A549 (cell line): ENCODE measurements at regions not wholly inside any gene's neighbourhood (a gene's known extent, or its start where the extent isn't known, plus 50 kb on each side); places are given as distances from the start of the nearest gene placed in this dataset.
"Not testable (repeated sequence)": the region's sequence is repeated elsewhere in the genome, so short reads cannot be mapped to it uniquely, and the experiment has no call there.

Experiments
- ATAC-seq, 2 experiments: fragments of 200-7000 bp in 1 of 2; fragments of >200 bp in 1 of 2; cut with Nextera tagmentation in 1 of 2; cut with Tn5 transposase in 1 of 2; 3 replicates each; pipeline versions ENCODE4 v1.8.0 to v1.9.1; 2018 to 2020; ENCODE audit warnings: mild to moderate bottlenecking in 1 of 2, moderate library complexity in 1 of 2
- CTCF ChIA-PET: fragments of 300-600 bp; sonication (Branson Sonifier 250); formaldehyde crosslinking; extraction: SDS; loops from one replicate; lab custom pipeline; 2021; ENCODE audit warnings: antibody characterized with exemption, inconsistent platforms; lab: Yijun Ruan, JAX
- POLR2A ChIA-PET: fragments of 350-600 bp; formaldehyde crosslinking; extraction: SDS; loops from one replicate; lab custom pipeline; 2021; ENCODE audit warnings: antibody characterized with exemption, inconsistent platforms; lab: Yijun Ruan, JAX
- DNase-seq, 2 experiments: peaks; one replicate each; pipeline versions ENCODE4 v3.0.0 to v3.0.0-alpha.2; 2011 to 2016; ENCODE audit warnings: low read depth in 1 of 2, low spot score in 1 of 2
- FAIRE-seq: peaks from 2 replicates; lab custom pipeline; 2011; peaks lifted over from hg19 to GRCh38; lab: Jason Lieb, UNC
- H3K27ac ChIP-seq, 2 experiments: fragments of >200 bp; sonication (Bioruptor Twin); formaldehyde crosslinking; 3 replicates each; pipeline ENCODE4 v1.5.1; 2016 to 2017
- H3K4me1 ChIP-seq: fragments of >200 bp; sonication (Bioruptor Twin); formaldehyde crosslinking; 3 replicates; pipeline ENCODE4 v1.6.1; 2016
- H3K4me2 ChIP-seq: fragments of >200 bp; sonication (Bioruptor Twin); formaldehyde crosslinking; 3 replicates; pipeline ENCODE4 v1.6.1; 2016
- H3K4me3 ChIP-seq: fragments of >200 bp; sonication (Bioruptor Twin); formaldehyde crosslinking; 3 replicates; pipeline ENCODE4 v1.5.1; 2016
- H3K9me3 ChIP-seq: fragments of >200 bp; sonication (Bioruptor Twin); formaldehyde crosslinking; 3 replicates; pipeline ENCODE4 v1.6.1; 2016
- BHLHE40 ChIP-seq: IDR thresholded peaks from 2 replicates; pipeline ENCODE4 v1.6.1; 2012; ENCODE audit warnings: low read depth, low read length, inconsistent platforms
- CBX2 ChIP-seq: fragments of 200-600 bp; sonication (generic); IDR thresholded peaks from 2 replicates; pipeline ENCODE4 v1.6.1; 2016; ENCODE audit warnings: low read depth, mild to moderate bottlenecking, borderline replicate concordance
- CBX8 ChIP-seq: fragments of 200-600 bp; sonication (generic); IDR thresholded peaks from 2 replicates; pipeline ENCODE4 v1.6.1; 2016
- CHD2 ChIP-seq: fragments of 150-350 bp; IDR thresholded peaks from 2 replicates; pipeline ENCODE4 v1.6.1; 2014; ENCODE audit warnings: low read length; ENCODE audit not compliant: partially characterized antibody
- FOSB ChIP-seq: fragments of 250-450 bp; sonication (Bioruptor Pico); IDR thresholded peaks from 2 replicates; pipeline ENCODE4 v1.5.0; 2020; ENCODE audit warnings: mild to moderate bottlenecking, moderate library complexity
- GATA3 ChIP-seq: IDR thresholded peaks from 2 replicates; pipeline ENCODE4 v1.6.1; 2012; ENCODE audit warnings: borderline replicate concordance
- HDAC2 ChIP-seq: fragments of 200-600 bp; sonication (generic); IDR thresholded peaks from 2 replicates; pipeline ENCODE4 v1.6.1; 2016
- HOXA7 ChIP-seq: fragments of 250-450 bp; sonication (Bioruptor Pico); IDR thresholded peaks from 2 replicates; pipeline ENCODE4 v1.5.0; 2020; ENCODE audit warnings: mild to moderate bottlenecking, moderate library complexity
- HOXB13 ChIP-seq: fragments of 250-450 bp; sonication (Bioruptor Pico); IDR thresholded peaks from 2 replicates; pipeline ENCODE4 v1.5.0; 2020; ENCODE audit warnings: low read depth, mild to moderate bottlenecking, moderate library complexity
- HOXB5 ChIP-seq: fragments of 250-450 bp; sonication (Bioruptor Pico); IDR thresholded peaks from 2 replicates; pipeline ENCODE4 v1.5.0; 2020; ENCODE audit warnings: mild to moderate bottlenecking, moderate library complexity
- JUNB ChIP-seq: fragments of >200 bp; sonication (Bioruptor Twin); formaldehyde crosslinking; IDR thresholded peaks from 2 replicates; pipeline ENCODE4 v1.6.1; 2016
- KDM5A ChIP-seq: fragments of 200-600 bp; sonication (generic); IDR thresholded peaks from 2 replicates; pipeline ENCODE4 v1.6.1; 2016; ENCODE audit warnings: antibody characterized with exemption, mild to moderate bottlenecking
- MAFK ChIP-seq: fragments of 450-650 bp; IDR thresholded peaks from 2 replicates; pipeline ENCODE4 v1.6.1; 2014; ENCODE audit not compliant: partially characterized antibody
- NFE2L2 ChIP-seq: fragments of 150-350 bp; conservative IDR thresholded peaks from 2 replicates; pipeline ENCODE4 v1.6.1; 2014; ENCODE audit warnings: low read length
- PHF8 ChIP-seq: fragments of 200-600 bp; sonication (generic); IDR thresholded peaks from 2 replicates; pipeline ENCODE4 v1.6.1; 2016; ENCODE audit warnings: low read depth, mild to moderate bottlenecking, antibody characterized with exemption, moderate library complexity, borderline replicate concordance
- RCOR1 ChIP-seq: fragments of 150-350 bp; IDR thresholded peaks from 2 replicates; pipeline ENCODE4 v1.6.1; 2014; ENCODE audit warnings: antibody characterized with exemption, low read length, low read depth
- RFX5 ChIP-seq: fragments of 450-650 bp; IDR thresholded peaks from 2 replicates; pipeline ENCODE4 v1.7.1; 2014; ENCODE audit warnings: antibody characterized with exemption, mild to moderate bottlenecking, moderate library complexity
- RNF2 ChIP-seq: fragments of 200-600 bp; sonication (generic); IDR thresholded peaks from 2 replicates; pipeline ENCODE4 v1.6.1; 2016; ENCODE audit warnings: low read depth, mild to moderate bottlenecking, antibody characterized with exemption, moderate library complexity, borderline replicate concordance
- SREBF2 ChIP-seq: fragments of 450-650 bp; IDR thresholded peaks from 2 replicates; pipeline ENCODE4 v1.6.1; 2014; ENCODE audit warnings: mild to moderate bottlenecking, moderate library complexity
- TFCP2L1 ChIP-seq: fragments of 250-450 bp; sonication (Bioruptor Pico); IDR thresholded peaks from 2 replicates; pipeline ENCODE4 v1.5.0; 2021; ENCODE audit warnings: mild to moderate bottlenecking
- ZNF302 ChIP-seq: fragments of 250-450 bp; sonication (Bioruptor Pico); IDR thresholded peaks from 2 replicates; pipeline ENCODE4 v1.9.0; 2021; ENCODE audit warnings: inconsistent platforms, mild to moderate bottlenecking, moderate library complexity
- ZSCAN20 ChIP-seq: fragments of 250-450 bp; sonication (Bioruptor Pico); IDR thresholded peaks from 2 replicates; pipeline ENCODE4 v1.8.0; 2022; ENCODE audit warnings: mild to moderate bottlenecking, moderate library complexity
- WGBS: methylation state at CpG from one replicate; pipeline ENCODE4 v1.1.6; 2017; ENCODE audit errors: missing lambda C conversion rate; 5-methylcytosine and 5-hydroxymethylcytosine counted together
- TF ChIP-seq, protein P1 (sequence below): IDR thresholded peaks from 2 replicates; pipeline ENCODE4 v1.6.1; 2012
- TF ChIP-seq, protein P2 (sequence below): fragments of >200 bp; sonication (Bioruptor Twin); formaldehyde crosslinking; IDR thresholded peaks from 3 replicates; pipeline ENCODE4 v1.5.1; 2016
- TF ChIP-seq, protein P3 (sequence below): fragments of 200-600 bp; sonication (generic); IDR thresholded peaks from 2 replicates; pipeline ENCODE4 v1.6.1; 2016; ENCODE audit warnings: antibody characterized with exemption, mild to moderate bottlenecking, moderate library complexity

DNA sequence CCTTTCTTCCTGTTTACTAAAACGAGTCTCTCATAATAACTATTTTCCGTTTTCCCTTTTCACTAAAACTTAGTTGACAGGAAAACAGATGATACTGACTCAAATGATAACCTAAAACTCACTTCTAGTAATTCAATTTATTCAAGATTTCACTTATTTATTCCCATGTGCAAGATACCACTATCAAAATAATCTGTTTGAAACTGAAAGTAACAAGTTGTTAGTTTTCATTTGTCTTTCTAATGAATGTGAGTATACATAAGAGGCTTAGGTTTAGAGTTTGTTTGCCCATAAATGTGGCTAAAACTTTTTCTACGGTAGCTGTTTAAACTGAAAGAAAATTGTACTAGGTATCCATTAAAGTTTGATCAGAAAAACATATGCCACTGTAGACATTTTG is 314.9 kb upstream of the STEAP1 start:
- H3K9me3 ChIP-seq: no peaks in the 10 kb centered on the region
- H3K4me1 ChIP-seq: no peaks in the 10 kb centered on the region
- 4% methylated on average over 3 of the region's 3 CpGs for WGBS
- no peak for ATAC-seq
- no peak overlapping the region for H3K4me2 ChIP-seq
- H3K27ac ChIP-seq: no peak overlapping the region
- H3K4me3 ChIP-seq: no peak overlapping the region
- DNase-seq: no peak
- no peak for FAIRE-seq
- TF ChIP-seq CBX2: no peak
- POLR2A ChIA-PET: no interaction called here
- CTCF ChIA-PET: interaction anchor here (0.6 kb wide), 1 partner anchor 100 kb away, joined by 3 read pairs; no protein-coding TSS in a partner anchor

DNA sequence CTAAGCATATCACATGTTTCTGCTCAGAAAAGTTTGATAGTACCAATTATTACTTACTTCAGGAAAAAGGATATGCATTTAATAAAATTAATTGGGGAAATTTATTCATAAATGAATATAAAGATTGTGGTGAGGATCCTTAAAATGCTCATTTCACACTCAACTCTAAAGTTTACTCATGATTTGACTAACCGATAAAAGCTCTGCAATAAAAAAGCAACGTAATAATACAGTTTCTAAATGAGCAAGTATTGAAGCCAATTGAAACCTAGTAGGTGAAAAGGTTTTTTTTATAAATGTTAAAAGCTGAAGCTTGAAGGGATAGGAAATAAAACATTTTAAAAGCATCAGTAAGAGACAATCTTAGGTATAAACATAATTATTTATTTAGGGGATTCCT is 308.3 kb upstream of the STEAP1 start:
- ChIA-PET POLR2A (no interaction called here), CTCF (no interaction called here)
- FAIRE-seq: no peak
- no peak for DNase-seq
- TF ChIP-seq ZNF302 (CRISPR knock-in tag) (no peak), HDAC2 (no peak), TFCP2L1 (CRISPR knock-in tag) (no peak), PHF8 (no peak), HOXB13 (CRISPR knock-in tag) (no peak), RNF2 (no peak), CBX2 (no peak), BHLHE40 (no peak), CHD2 (no peak)
- TF ChIP-seq, protein P1, sequence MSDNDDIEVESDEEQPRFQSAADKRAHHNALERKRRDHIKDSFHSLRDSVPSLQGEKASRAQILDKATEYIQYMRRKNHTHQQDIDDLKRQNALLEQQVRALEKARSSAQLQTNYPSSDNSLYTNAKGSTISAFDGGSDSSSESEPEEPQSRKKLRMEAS: no peak
- TF ChIP-seq, protein P2, sequence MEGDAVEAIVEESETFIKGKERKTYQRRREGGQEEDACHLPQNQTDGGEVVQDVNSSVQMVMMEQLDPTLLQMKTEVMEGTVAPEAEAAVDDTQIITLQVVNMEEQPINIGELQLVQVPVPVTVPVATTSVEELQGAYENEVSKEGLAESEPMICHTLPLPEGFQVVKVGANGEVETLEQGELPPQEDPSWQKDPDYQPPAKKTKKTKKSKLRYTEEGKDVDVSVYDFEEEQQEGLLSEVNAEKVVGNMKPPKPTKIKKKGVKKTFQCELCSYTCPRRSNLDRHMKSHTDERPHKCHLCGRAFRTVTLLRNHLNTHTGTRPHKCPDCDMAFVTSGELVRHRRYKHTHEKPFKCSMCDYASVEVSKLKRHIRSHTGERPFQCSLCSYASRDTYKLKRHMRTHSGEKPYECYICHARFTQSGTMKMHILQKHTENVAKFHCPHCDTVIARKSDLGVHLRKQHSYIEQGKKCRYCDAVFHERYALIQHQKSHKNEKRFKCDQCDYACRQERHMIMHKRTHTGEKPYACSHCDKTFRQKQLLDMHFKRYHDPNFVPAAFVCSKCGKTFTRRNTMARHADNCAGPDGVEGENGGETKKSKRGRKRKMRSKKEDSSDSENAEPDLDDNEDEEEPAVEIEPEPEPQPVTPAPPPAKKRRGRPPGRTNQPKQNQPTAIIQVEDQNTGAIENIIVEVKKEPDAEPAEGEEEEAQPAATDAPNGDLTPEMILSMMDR: no peak
- ATAC-seq: no peak
- no peak overlapping the region for H3K4me3 ChIP-seq
- H3K4me1 ChIP-seq: no peaks in the 10 kb centered on the region
- H3K4me2 ChIP-seq: no peak overlapping the region
- 47% methylated on average over 2 of the region's 2 CpGs for WGBS
- no peak overlapping the region for H3K27ac ChIP-seq
- no peaks in the 10 kb centered on the region for H3K9me3 ChIP-seq

DNA sequence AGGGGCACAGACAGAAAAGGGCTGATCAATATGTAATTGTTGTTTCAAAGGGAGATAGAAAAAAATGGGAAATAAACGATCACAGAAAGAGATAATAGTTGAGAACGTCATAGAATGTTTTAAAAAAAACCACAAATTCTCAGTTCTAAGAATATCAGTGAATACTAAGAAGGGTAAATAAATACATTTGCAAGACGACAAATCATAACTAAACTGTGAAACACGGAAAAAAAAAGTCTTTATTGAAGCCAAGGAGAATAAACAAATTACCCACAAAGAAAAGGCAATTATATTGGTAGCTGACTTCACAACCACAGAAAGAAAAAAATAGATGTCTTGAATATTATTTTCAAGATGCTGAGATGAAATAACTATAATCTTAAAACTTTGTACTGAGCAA is 305.2 kb upstream of the STEAP1 start:
- no peak overlapping the region for H3K27ac ChIP-seq
- H3K4me3 ChIP-seq: no peak overlapping the region
- TF ChIP-seq HOXA7 (CRISPR knock-in tag) (no peak), JUNB (no peak), RNF2 (no peak), ZSCAN20 (CRISPR knock-in tag) (no peak), HOXB5 (CRISPR knock-in tag) (no peak), MAFK (no peak), NFE2L2 (no peak), RCOR1 (no peak), KDM5A (no peak), BHLHE40 (no peak), CBX8 (no peak), FOSB (CRISPR knock-in tag) (no peak), SREBF2 (no peak), GATA3 (no peak), RFX5 (no peak)
- TF ChIP-seq, protein P1: no peak
- TF ChIP-seq, protein P3, sequence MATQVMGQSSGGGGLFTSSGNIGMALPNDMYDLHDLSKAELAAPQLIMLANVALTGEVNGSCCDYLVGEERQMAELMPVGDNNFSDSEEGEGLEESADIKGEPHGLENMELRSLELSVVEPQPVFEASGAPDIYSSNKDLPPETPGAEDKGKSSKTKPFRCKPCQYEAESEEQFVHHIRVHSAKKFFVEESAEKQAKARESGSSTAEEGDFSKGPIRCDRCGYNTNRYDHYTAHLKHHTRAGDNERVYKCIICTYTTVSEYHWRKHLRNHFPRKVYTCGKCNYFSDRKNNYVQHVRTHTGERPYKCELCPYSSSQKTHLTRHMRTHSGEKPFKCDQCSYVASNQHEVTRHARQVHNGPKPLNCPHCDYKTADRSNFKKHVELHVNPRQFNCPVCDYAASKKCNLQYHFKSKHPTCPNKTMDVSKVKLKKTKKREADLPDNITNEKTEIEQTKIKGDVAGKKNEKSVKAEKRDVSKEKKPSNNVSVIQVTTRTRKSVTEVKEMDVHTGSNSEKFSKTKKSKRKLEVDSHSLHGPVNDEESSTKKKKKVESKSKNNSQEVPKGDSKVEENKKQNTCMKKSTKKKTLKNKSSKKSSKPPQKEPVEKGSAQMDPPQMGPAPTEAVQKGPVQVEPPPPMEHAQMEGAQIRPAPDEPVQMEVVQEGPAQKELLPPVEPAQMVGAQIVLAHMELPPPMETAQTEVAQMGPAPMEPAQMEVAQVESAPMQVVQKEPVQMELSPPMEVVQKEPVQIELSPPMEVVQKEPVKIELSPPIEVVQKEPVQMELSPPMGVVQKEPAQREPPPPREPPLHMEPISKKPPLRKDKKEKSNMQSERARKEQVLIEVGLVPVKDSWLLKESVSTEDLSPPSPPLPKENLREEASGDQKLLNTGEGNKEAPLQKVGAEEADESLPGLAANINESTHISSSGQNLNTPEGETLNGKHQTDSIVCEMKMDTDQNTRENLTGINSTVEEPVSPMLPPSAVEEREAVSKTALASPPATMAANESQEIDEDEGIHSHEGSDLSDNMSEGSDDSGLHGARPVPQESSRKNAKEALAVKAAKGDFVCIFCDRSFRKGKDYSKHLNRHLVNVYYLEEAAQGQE: no peak
- TF ChIP-seq, all 56 proteins: peak for 0
- WGBS: 1% methylated on average over 4 of the region's 4 CpGs
- FAIRE-seq: no peak
- H3K4me1 ChIP-seq: no peaks in the 10 kb centered on the region
- ATAC-seq: no peak
- ChIA-PET CTCF (no interaction called here), POLR2A (no interaction called here)
- no peak overlapping the region for H3K4me2 ChIP-seq
- H3K9me3 ChIP-seq: no peaks in the 10 kb centered on the region
- no peak for DNase-seq

DNA sequence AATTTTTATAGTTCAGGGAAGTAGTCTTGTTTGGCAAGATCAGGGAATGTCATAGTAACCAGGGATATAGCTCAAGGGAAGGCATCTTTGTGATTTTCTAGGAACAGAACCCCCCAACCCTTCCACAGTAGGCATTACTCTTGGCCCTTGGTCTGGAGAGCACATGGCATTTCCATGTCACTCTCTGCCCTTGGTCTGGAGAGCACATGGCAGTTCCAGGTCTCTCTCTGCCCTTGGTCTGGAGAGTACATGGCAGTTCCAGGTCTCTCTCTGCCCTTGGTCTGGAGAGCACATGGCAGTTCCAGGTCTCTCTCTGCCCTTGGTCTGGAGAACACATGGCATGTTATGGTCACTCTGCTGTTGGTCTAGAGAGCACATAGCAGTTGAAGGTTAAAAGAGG is 297.2 kb upstream of the STEAP1 start:
- CTCF ChIA-PET, H3K4me2 ChIP-seq, H3K4me3 ChIP-seq, ATAC-seq, POLR2A ChIA-PET, H3K4me1 ChIP-seq, FAIRE-seq, H3K27ac ChIP-seq, DNase-seq, H3K9me3 ChIP-seq: not testable (repeated sequence)
